ENCODE measurements at regions not wholly inside any gene's neighbourhood (a gene's known extent, or its start where the extent isn't known, plus 50 kb on each side); places are given as distances from the start of the nearest gene placed in this dataset.
"Not testable (repeated sequence)": the region's sequence is repeated elsewhere in the genome, so short reads cannot be mapped to it uniquely, and the experiment has no call there.

- DNase-seq: no peak
Observed at GRCh38 chr22:48718818-48719500, 1108.7 kb downstream of the BRD1 start.

- no peak for DNase-seq
Observed at GRCh38 chr22:48717883-48718817, 1109.5 kb downstream of the BRD1 start.

- no peak for DNase-seq
Observed at GRCh38 chr22:48717076-48717810, 1110.4 kb downstream of the BRD1 start.

- not testable (repeated sequence) for DNase-seq
Observed at GRCh38 chr22:48716154-48716553, 1111.5 kb downstream of the BRD1 start.

- DNase-seq: no peak
Observed at GRCh38 chr22:48715511-48715910, 1112.2 kb downstream of the BRD1 start.

GRCh38 chr22:48714231-48714630, 1113.4 kb downstream of the BRD1 start:
- DNase-seq: no peak

- DNase-seq: no peak
Observed at GRCh38 chr22:48713272-48714205, 1114.1 kb downstream of the BRD1 start.

GRCh38 chr22:48712558-48713271, 1115.0 kb downstream of the BRD1 start:
- no peak for DNase-seq

- no peak for DNase-seq
Observed at GRCh38 chr22:48711669-48712068, 1116.0 kb downstream of the BRD1 start.

GRCh38 chr22:48711031-48711431, 1116.6 kb downstream of the BRD1 start:
- DNase-seq: no peak

- no peak for DNase-seq
Observed at GRCh38 chr22:48710410-48710809, 1117.3 kb downstream of the BRD1 start.

- no peak for DNase-seq
Observed at GRCh38 chr22:48709976-48710375, 1117.7 kb downstream of the BRD1 start.

GRCh38 chr22:48709453-48709852, 1118.2 kb downstream of the BRD1 start:
- DNase-seq: no peak

GRCh38 chr22:48708558-48709245, 1119.0 kb downstream of the BRD1 start:
- DNase-seq: no peak

GRCh38 chr22:48707763-48708557, 1119.7 kb downstream of the BRD1 start:
- DNase-seq: no peak

GRCh38 chr22:48706934-48707762, 1120.5 kb downstream of the BRD1 start:
- DNase-seq: no peak

GRCh38 chr22:48705917-48706605, 1121.6 kb downstream of the BRD1 start:
- no peak for DNase-seq

- DNase-seq: no peak
Observed at GRCh38 chr22:48705159-48705916, 1122.3 kb downstream of the BRD1 start.
